SK-N-MC (cell line): ENCODE measurements at regions not wholly inside any gene's neighbourhood (a gene's known extent, or its start where the extent isn't known, plus 50 kb on each side); places are given as distances from the start of the nearest gene placed in this dataset.

Experiments used
- EZH2 ChIP-seq: fragments of 200-600 bp; sonication (generic); IDR thresholded peaks from one replicate; pipeline ENCODE4 v1.6.1; 2017; ENCODE audit warnings: antibody characterized with exemption
- FOXP2 ChIP-seq: optimal IDR thresholded peaks from 2 replicates; pipeline ENCODE3; 2011; ENCODE audit warnings: mild to moderate bottlenecking, moderate library complexity; ENCODE audit not compliant: insufficient read depth; ENCODE audit errors: extremely low read length, control extremely low read depth
- POLR2AphosphoS5 ChIP-seq: IDR thresholded peaks from 2 replicates; pipeline ENCODE4 v1.6.1; 2012; ENCODE audit warnings: mild to moderate bottlenecking, low read depth, low read length, borderline replicate concordance

- TF ChIP-seq POLR2AphosphoS5: no peak
- no peak for TF ChIP-seq EZH2
- TF ChIP-seq FOXP2: no peak
These were observed 560.0 kb upstream of the CDH4 start for GRCh38 chr20:60691966-60692615.
